Suprapubic skin (tissue), 4 donors: ENCODE measurements at regions not wholly inside any gene's neighbourhood (a gene's known extent, or its start where the extent isn't known, plus 50 kb on each side); places are given as distances from the start of the nearest gene placed in this dataset.
"Not testable (repeated sequence)": the region's sequence is repeated elsewhere in the genome, so short reads cannot be mapped to it uniquely, and the experiment has no call there.

Experiments
- DNase-seq, 2 donors: peaks; one replicate each; pipeline ENCODE4 v3.0.0-alpha.2; 2019; ENCODE audit warnings: low spot score in 2 of 2
- H3K27ac ChIP-seq: fragments of 200-600 bp; sonication (generic); one replicate; pipeline ENCODE4 v1.5.1; 2019
- H3K27me3 ChIP-seq: fragments of 200-600 bp; sonication (generic); one replicate; pipeline ENCODE4 v1.5.1; 2019
- H3K36me3 ChIP-seq: fragments of 200-600 bp; sonication (generic); one replicate; pipeline ENCODE4 v1.5.1; 2019
- H3K4me1 ChIP-seq: fragments of 200-600 bp; sonication (generic); one replicate; pipeline ENCODE4 v1.5.1; 2019
- H3K4me3 ChIP-seq: fragments of 200-600 bp; sonication (generic); one replicate; pipeline ENCODE4 v1.5.1; 2019; ENCODE audit warnings: mild to moderate bottlenecking
- H3K9me3 ChIP-seq: fragments of 200-600 bp; sonication (generic); one replicate; pipeline ENCODE4 v1.5.1; 2019
- CTCF ChIP-seq, 2 donors: fragments of 200-600 bp in 1 of 2; fragments of 450-650 bp in 1 of 2; sonication (generic) in 1 of 2; IDR thresholded peaks; one replicate each; pipeline ENCODE4 v1.5.1; 2016 to 2019; ENCODE audit warnings: antibody characterized with exemption in 2 of 2, mild to moderate bottlenecking in 1 of 2, moderate library complexity in 1 of 2
- EP300 ChIP-seq: sonication (generic); formaldehyde crosslinking; IDR thresholded peaks from one replicate; pipeline ENCODE4 v1.6.1; 2017; ENCODE audit warnings: antibody characterized with exemption
- POLR2A ChIP-seq, 2 donors: fragments of 450-650 bp; IDR thresholded peaks; one replicate each; pipeline ENCODE4 v1.6.1; 2017; ENCODE audit warnings: antibody characterized with exemption in 2 of 2, mild to moderate bottlenecking in 2 of 2, moderate library complexity in 2 of 2
- POLR2AphosphoS5 ChIP-seq, 3 donors: sonication (generic); formaldehyde crosslinking; IDR thresholded peaks; one replicate each; pipeline ENCODE4 v1.6.1; 2017; ENCODE audit warnings: antibody characterized with exemption in 3 of 3
- WGBS: methylation state at CpG from one replicate; pipeline ENCODE4 v1.1.5; 2018; 5-methylcytosine and 5-hydroxymethylcytosine counted together

GRCh38 chr7:109638321-109638720 is 1068.6 kb downstream of the DNAJB9 start:
- H3K27me3 ChIP-seq = no peaks in the 10 kb centered on the region
- TF ChIP-seq POLR2A (IDR thresholded peaks at IDR 0.05) (no peak), POLR2AphosphoS5 (IDR thresholded peaks at IDR 0.05) (no peak), CTCF (IDR thresholded peaks at IDR 0.05) (no peak), EP300 (no peak)
- no peak overlapping the region for H3K27ac ChIP-seq
- no peak overlapping the region for H3K4me3 ChIP-seq
- no peaks in the 10 kb centered on the region for H3K4me1 ChIP-seq
- 65% methylated on average over 2 of the region's 2 CpGs for WGBS
- DNase-seq = no peak
- no peaks in the 10 kb centered on the region for H3K36me3 ChIP-seq
- no peaks in the 10 kb centered on the region for H3K9me3 ChIP-seq

- no peak for DNase-seq
- no peaks in the 10 kb centered on the region for H3K9me3 ChIP-seq
- TF ChIP-seq CTCF (IDR thresholded peaks at IDR 0.05) (no peak), POLR2A (IDR thresholded peaks at IDR 0.05) (no peak), EP300 (no peak), POLR2AphosphoS5 (IDR thresholded peaks at IDR 0.05) (no peak)
- H3K36me3 ChIP-seq = no peaks in the 10 kb centered on the region
- H3K27ac ChIP-seq = no peak overlapping the region
- no peak overlapping the region for H3K4me3 ChIP-seq
- no peaks in the 10 kb centered on the region for H3K4me1 ChIP-seq
- no peaks in the 10 kb centered on the region for H3K27me3 ChIP-seq
Measured at GRCh38 chr7:109639561-109639960, 1069.9 kb downstream of the DNAJB9 start.

GRCh38 chr7:109641445-109641844 is 1071.8 kb downstream of the DNAJB9 start:
- no peak overlapping the region for H3K4me3 ChIP-seq
- 84% methylated on average over 7 of the region's 7 CpGs for WGBS

GRCh38 chr7:109646124-109646523 is 1076.5 kb downstream of the DNAJB9 start:
- Histone ChIP-seq H3K4me3 (no peak overlapping the region), H3K27me3 (no peaks in the 10 kb centered on the region), H3K27ac (no peak overlapping the region), H3K9me3 (no peaks in the 10 kb centered on the region), H3K4me1 (no peaks in the 10 kb centered on the region), H3K36me3 (no peaks in the 10 kb centered on the region)
- WGBS = 88% methylated on average over 7 of the region's 7 CpGs
- TF ChIP-seq POLR2AphosphoS5 (IDR thresholded peaks at IDR 0.05) (no peak), EP300 (no peak), POLR2A (IDR thresholded peaks at IDR 0.05) (no peak), CTCF (IDR thresholded peaks at IDR 0.05) (no peak)
- DNase-seq = no peak

More at GRCh38 chr7:109641445-109641844, 1071.8 kb downstream of the DNAJB9 start:
- H3K27ac ChIP-seq = no peak overlapping the region
- TF ChIP-seq EP300 (no peak), CTCF (IDR thresholded peaks at IDR 0.05) (no peak), POLR2A (IDR thresholded peaks at IDR 0.05) (no peak), POLR2AphosphoS5 (IDR thresholded peaks at IDR 0.05) (no peak)
- DNase-seq = no peak
- H3K27me3 ChIP-seq = no peaks in the 10 kb centered on the region
- no peaks in the 10 kb centered on the region for H3K4me1 ChIP-seq
- H3K9me3 ChIP-seq = no peaks in the 10 kb centered on the region
- H3K36me3 ChIP-seq = no peaks in the 10 kb centered on the region

- H3K4me1 ChIP-seq, H3K27ac ChIP-seq, H3K4me3 ChIP-seq, H3K36me3 ChIP-seq, H3K9me3 ChIP-seq, H3K27me3 ChIP-seq, DNase-seq: not testable (repeated sequence)
- 73% methylated on average over 5 of the region's 5 CpGs for WGBS
Measured at GRCh38 chr7:109646594-109646993, 1076.9 kb downstream of the DNAJB9 start.

GRCh38 chr7:109647263-109647662 is 1077.6 kb downstream of the DNAJB9 start:
- not testable (repeated sequence) for H3K4me1 ChIP-seq, H3K27ac ChIP-seq, H3K36me3 ChIP-seq, H3K27me3 ChIP-seq, H3K4me3 ChIP-seq, H3K9me3 ChIP-seq, DNase-seq
- WGBS = 42% methylated on average over 3 of the region's 3 CpGs
